Left lung (tissue), 4 donors: ENCODE measurements at regions not wholly inside any gene's neighbourhood (a gene's known extent, or its start where the extent isn't known, plus 50 kb on each side); places are given as distances from the start of the nearest gene placed in this dataset.

ENCODE experiments used
- ATAC-seq: fragments of 200-7000 bp; cut with Tn5 transposase; one replicate; pipeline ENCODE4 v1.9.1; 2020; ENCODE audit warnings: moderate library complexity
- DNase-seq, 4 donors: peaks; one replicate each; pipeline ENCODE4 v3.0.0-alpha.2; 2013 to 2020
- H3K27ac ChIP-seq, 2 donors: fragments of 200-600 bp; sonication (generic) in 1 of 2; one replicate each; pipeline versions ENCODE4 v1.5.0 to v1.8.0; 2020 to 2021
- H3K27me3 ChIP-seq, 2 donors: fragments of 200-600 bp; sonication (generic) in 1 of 2; one replicate each; pipeline versions ENCODE4 v1.5.0 to v1.8.0; 2020 to 2021
- H3K36me3 ChIP-seq, 2 donors: fragments of 200-600 bp; sonication (generic) in 1 of 2; one replicate each; pipeline versions ENCODE4 v1.5.0 to v1.8.0; 2020 to 2021
- H3K4me1 ChIP-seq, 2 donors: fragments of 200-600 bp; one replicate each; pipeline ENCODE4 v1.8.0; 2021
- H3K4me3 ChIP-seq, 2 donors: fragments of 200-600 bp; sonication (generic) in 1 of 2; one replicate each; pipeline versions ENCODE4 v1.5.0 to v1.8.0; 2020 to 2021; ENCODE audit warnings: mild to moderate bottlenecking in 1 of 2
- H3K9me3 ChIP-seq, 2 donors: fragments of 200-600 bp; sonication (generic) in 1 of 2; one replicate each; pipeline versions ENCODE4 v1.5.0 to v1.8.0; 2020 to 2021
- CTCF ChIP-seq, 2 donors: fragments of 200-600 bp; sonication (generic) in 1 of 2; IDR thresholded peaks; one replicate each; pipeline versions ENCODE4 v1.5.0 to v1.8.0; 2021; ENCODE audit warnings: antibody characterized with exemption in 2 of 2
- intact Hi-C, 2 donors: fragments of 100-400 bp; cut with DNase I; formaldehyde crosslinking; loops; one replicate each; pipeline versions ENCODE4 v1.11.2 to v1.14.2; 2022
- donor health status: DM: no; HTN: yes; CAD: no.
- donor health status: DM: no; HTN: no; CAD: no.

GRCh38 chr6:14948586-14949245 lies 297.2 kb upstream of the JARID2 start:
- Histone ChIP-seq H3K4me3 (no peak overlapping the region), H3K9me3 (no peaks in the 10 kb centered on the region), H3K27me3 (no peaks in the 10 kb centered on the region), H3K27ac (no peak overlapping the region), H3K4me1 (peaks cover 0 to 13% of the 10 kb centered on the region in 2 donors), H3K36me3 (no peaks in the 10 kb centered on the region)
- ATAC-seq, result no peak
- no peak for DNase-seq
- intact Hi-C loops, result no loop called here
- no peak for TF ChIP-seq CTCF (IDR thresholded peaks at IDR 0.05)

GRCh38 chr6:14950103-14950969 lies 295.5 kb upstream of the JARID2 start:
- Histone ChIP-seq H3K36me3 (no peaks in the 10 kb centered on the region), H3K4me1 (peaks cover 0 to 13% of the 10 kb centered on the region in 2 donors), H3K27ac (no peak overlapping the region), H3K27me3 (no peaks in the 10 kb centered on the region), H3K4me3 (no peak overlapping the region), H3K9me3 (no peaks in the 10 kb centered on the region)
- TF ChIP-seq CTCF (IDR thresholded peaks at IDR 0.05), result no peak
- ATAC-seq (no peak), DNase-seq (no peak)
- intact Hi-C loops, result no loop called here

GRCh38 chr6:14950970-14951276 lies 294.9 kb upstream of the JARID2 start:
- Histone ChIP-seq H3K27me3 (no peaks in the 10 kb centered on the region), H3K9me3 (peaks cover 0 to 3% of the 10 kb centered on the region in 2 donors), H3K4me3 (no peak overlapping the region), H3K4me1 (peaks cover 0 to 13% of the 10 kb centered on the region in 2 donors), H3K27ac (no peak overlapping the region), H3K36me3 (no peaks in the 10 kb centered on the region)
- no peak for TF ChIP-seq CTCF (IDR thresholded peaks at IDR 0.05)
- ATAC-seq (no peak), DNase-seq (no peak)
- intact Hi-C loops, result no loop called here

- Histone ChIP-seq H3K27me3 (no peaks in the 10 kb centered on the region), H3K27ac (no peak overlapping the region), H3K36me3 (no peaks in the 10 kb centered on the region), H3K4me3 (no peak overlapping the region), H3K9me3 (peaks cover 0 to 3% of the 10 kb centered on the region in 2 donors), H3K4me1 (peaks cover 0 to 12% of the 10 kb centered on the region in 2 donors)
- intact Hi-C loops, result no loop called here
- no peak for TF ChIP-seq CTCF (IDR thresholded peaks at IDR 0.05)
- DNase-seq, result no peak
- no peak for ATAC-seq
Measured at GRCh38 chr6:14951704-14952103, 294.2 kb upstream of the JARID2 start.

- no peak for TF ChIP-seq CTCF (IDR thresholded peaks at IDR 0.05)
- no peak overlapping the region for H3K27ac ChIP-seq
- H3K9me3 ChIP-seq, result peaks cover 0 to 3% of the 10 kb centered on the region in 2 donors
- DNase-seq, result no peak
- no peaks in the 10 kb centered on the region for H3K36me3 ChIP-seq
- no peaks in the 10 kb centered on the region for H3K4me1 ChIP-seq
- intact Hi-C loops, result no loop called here
- no peak overlapping the region for H3K4me3 ChIP-seq
- ATAC-seq, result no peak
- H3K27me3 ChIP-seq, result no peaks in the 10 kb centered on the region
Measured at GRCh38 chr6:14953836-14954235, 292.0 kb upstream of the JARID2 start.
